ENCODE measurements at regions not wholly inside any gene's neighbourhood (a gene's known extent, or its start where the extent isn't known, plus 50 kb on each side); places are given as distances from the start of the nearest gene placed in this dataset.
"Not testable (repeated sequence)": the region's sequence is repeated elsewhere in the genome, so short reads cannot be mapped to it uniquely, and the experiment has no call there.

DNA sequence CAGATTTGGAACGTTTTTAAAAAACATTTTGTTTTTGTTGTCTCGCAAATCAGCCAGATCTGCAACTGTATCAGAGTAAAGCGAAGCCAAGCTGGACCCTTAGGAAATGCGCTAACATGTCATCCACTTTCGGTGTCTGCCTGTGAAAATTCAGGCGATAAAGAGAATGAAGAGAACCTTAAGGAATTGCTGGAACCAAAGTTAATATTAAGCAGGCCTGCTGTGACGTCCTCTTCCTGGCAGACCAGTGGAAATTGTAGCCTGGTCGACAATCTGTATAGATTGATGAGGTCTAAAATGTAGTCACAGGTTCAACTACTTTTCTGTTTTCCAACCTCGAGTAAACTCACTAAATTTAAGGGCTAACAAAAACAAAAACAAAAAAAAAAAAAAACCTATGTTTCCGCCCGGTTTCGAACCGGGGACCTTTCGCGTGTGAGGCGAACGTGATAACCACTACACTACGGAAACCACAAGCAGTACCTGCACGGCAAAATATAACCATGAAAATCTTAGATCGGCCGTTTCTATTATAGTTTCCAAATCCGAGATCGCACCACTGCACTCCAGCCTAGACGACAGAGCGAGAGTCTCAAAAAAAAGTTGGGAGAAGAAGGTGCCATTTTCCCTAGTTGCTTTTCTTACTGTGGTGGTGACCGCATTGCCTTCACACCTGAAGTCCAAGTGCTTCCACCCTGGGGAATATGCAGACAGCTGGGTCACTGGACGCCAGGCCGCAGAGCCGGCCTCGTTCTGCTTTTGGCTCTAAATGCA is 70.2 kb upstream of the FCGR1A start:
- TF ChIP-seq, protein P1, sequence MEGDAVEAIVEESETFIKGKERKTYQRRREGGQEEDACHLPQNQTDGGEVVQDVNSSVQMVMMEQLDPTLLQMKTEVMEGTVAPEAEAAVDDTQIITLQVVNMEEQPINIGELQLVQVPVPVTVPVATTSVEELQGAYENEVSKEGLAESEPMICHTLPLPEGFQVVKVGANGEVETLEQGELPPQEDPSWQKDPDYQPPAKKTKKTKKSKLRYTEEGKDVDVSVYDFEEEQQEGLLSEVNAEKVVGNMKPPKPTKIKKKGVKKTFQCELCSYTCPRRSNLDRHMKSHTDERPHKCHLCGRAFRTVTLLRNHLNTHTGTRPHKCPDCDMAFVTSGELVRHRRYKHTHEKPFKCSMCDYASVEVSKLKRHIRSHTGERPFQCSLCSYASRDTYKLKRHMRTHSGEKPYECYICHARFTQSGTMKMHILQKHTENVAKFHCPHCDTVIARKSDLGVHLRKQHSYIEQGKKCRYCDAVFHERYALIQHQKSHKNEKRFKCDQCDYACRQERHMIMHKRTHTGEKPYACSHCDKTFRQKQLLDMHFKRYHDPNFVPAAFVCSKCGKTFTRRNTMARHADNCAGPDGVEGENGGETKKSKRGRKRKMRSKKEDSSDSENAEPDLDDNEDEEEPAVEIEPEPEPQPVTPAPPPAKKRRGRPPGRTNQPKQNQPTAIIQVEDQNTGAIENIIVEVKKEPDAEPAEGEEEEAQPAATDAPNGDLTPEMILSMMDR (IDR thresholded peaks at IDR 0.05), result not testable (repeated sequence)
- TF ChIP-seq POLR2A (IDR thresholded peaks at IDR 0.05), result not testable (repeated sequence)

Measured in body of pancreas (tissue), 4 donors.